ENCODE measurements at regions not wholly inside any gene's neighbourhood (a gene's known extent, or its start where the extent isn't known, plus 50 kb on each side); places are given as distances from the start of the nearest gene placed in this dataset.
A peak's percentile ranks its signal among the peaks of the same experiment; 100 is the strongest.

DNA sequence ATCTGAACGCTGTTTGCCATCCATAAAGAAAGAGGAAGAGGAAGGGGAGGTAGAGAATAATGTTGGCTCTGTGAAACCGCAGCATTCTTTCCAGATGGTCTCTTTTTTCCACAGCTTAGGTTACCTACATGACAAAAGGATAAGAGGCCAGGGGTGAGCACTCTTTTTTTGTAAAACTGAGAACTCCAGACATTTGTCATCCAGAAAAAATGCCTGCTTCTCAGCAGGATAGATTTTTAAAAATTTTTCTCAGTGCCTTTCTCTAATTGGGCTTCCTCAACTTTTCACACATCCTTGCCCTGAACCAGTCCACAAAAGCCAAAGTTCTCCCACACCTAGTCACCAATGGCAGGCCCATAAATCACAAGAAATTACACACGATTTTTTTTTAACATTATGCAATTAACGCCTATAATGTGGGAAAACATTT lies 158.1 kb upstream of the TENM3 start:
- Histone ChIP-seq H2AFZ (ENCODE audit: low read depth) (no peak overlapping the region), H3K4me1 (ENCODE audit: low read depth, poor library complexity, severe bottlenecking) (peaks cover 13% of the 10 kb centered on the region), H3K79me2 (ENCODE audit: insufficient read depth, low read depth) (no peaks in the 10 kb centered on the region), H3K4me3 (IDR thresholded peaks at IDR 0.05; ENCODE audit: insufficient read depth, low read depth, low read length) (no peak overlapping the region), H3K36me3 (ENCODE audit: insufficient read depth) (no peaks in the 10 kb centered on the region), H3K27ac (no peak overlapping the region), H3K27me3 (ENCODE audit: insufficient read depth, low read depth) (no peaks in the 10 kb centered on the region), H3K4me2 (no peak overlapping the region), H4K20me1 (ENCODE audit: insufficient read depth) (no peaks in the 10 kb centered on the region), H3K9ac (no peak overlapping the region)
- TF ChIP-seq, protein P1, sequence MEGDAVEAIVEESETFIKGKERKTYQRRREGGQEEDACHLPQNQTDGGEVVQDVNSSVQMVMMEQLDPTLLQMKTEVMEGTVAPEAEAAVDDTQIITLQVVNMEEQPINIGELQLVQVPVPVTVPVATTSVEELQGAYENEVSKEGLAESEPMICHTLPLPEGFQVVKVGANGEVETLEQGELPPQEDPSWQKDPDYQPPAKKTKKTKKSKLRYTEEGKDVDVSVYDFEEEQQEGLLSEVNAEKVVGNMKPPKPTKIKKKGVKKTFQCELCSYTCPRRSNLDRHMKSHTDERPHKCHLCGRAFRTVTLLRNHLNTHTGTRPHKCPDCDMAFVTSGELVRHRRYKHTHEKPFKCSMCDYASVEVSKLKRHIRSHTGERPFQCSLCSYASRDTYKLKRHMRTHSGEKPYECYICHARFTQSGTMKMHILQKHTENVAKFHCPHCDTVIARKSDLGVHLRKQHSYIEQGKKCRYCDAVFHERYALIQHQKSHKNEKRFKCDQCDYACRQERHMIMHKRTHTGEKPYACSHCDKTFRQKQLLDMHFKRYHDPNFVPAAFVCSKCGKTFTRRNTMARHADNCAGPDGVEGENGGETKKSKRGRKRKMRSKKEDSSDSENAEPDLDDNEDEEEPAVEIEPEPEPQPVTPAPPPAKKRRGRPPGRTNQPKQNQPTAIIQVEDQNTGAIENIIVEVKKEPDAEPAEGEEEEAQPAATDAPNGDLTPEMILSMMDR (conservative IDR thresholded peaks at IDR 0.05; ENCODE audit: low read depth, low read length): no peak

- peaks cover 13% of the 10 kb centered on the region for H3K4me1 ChIP-seq (ENCODE audit: low read depth, poor library complexity, severe bottlenecking)
- peak overlapping the region; percentile 7; the same call in 1 of the 2 replicates for H3K4me2 ChIP-seq
- H3K79me2 ChIP-seq (ENCODE audit: insufficient read depth, low read depth): no peaks in the 10 kb centered on the region
- no peaks in the 10 kb centered on the region for H4K20me1 ChIP-seq (ENCODE audit: insufficient read depth)
- H2AFZ ChIP-seq (ENCODE audit: low read depth): peak overlapping the region; percentile 21; the same call in 1 of the 2 replicates
- H3K9ac ChIP-seq: no peak overlapping the region
- H3K27me3 ChIP-seq (ENCODE audit: insufficient read depth, low read depth): no peaks in the 10 kb centered on the region
- H3K27ac ChIP-seq: no peak overlapping the region
- no peak overlapping the region for H3K4me3 ChIP-seq (IDR thresholded peaks at IDR 0.05; ENCODE audit: insufficient read depth, low read depth, low read length)
- no peaks in the 10 kb centered on the region for H3K36me3 ChIP-seq (ENCODE audit: insufficient read depth)
- TF ChIP-seq, protein P1 (conservative IDR thresholded peaks at IDR 0.05; ENCODE audit: low read depth, low read length): peak; percentile 79
Observed at GRCh38 chr4:182089326-182089725, 153.9 kb upstream of the TENM3 start.

- H4K20me1 ChIP-seq (ENCODE audit: insufficient read depth): no peaks in the 10 kb centered on the region
- no peak overlapping the region for H3K4me3 ChIP-seq (IDR thresholded peaks at IDR 0.05; ENCODE audit: insufficient read depth, low read depth, low read length)
- H3K79me2 ChIP-seq (ENCODE audit: insufficient read depth, low read depth): no peaks in the 10 kb centered on the region
- no peak overlapping the region for H2AFZ ChIP-seq (ENCODE audit: low read depth)
- no peaks in the 10 kb centered on the region for H3K27me3 ChIP-seq (ENCODE audit: insufficient read depth, low read depth)
- no peaks in the 10 kb centered on the region for H3K36me3 ChIP-seq (ENCODE audit: insufficient read depth)
- TF ChIP-seq, protein P1 (conservative IDR thresholded peaks at IDR 0.05; ENCODE audit: low read depth, low read length): no peak
- H3K27ac ChIP-seq: no peak overlapping the region
- H3K4me2 ChIP-seq: no peak overlapping the region
- no peak overlapping the region for H3K9ac ChIP-seq
- peaks cover 13% of the 10 kb centered on the region for H3K4me1 ChIP-seq (ENCODE audit: low read depth, poor library complexity, severe bottlenecking)
Observed at GRCh38 chr4:182090186-182090585, 153.0 kb upstream of the TENM3 start.

DNA sequence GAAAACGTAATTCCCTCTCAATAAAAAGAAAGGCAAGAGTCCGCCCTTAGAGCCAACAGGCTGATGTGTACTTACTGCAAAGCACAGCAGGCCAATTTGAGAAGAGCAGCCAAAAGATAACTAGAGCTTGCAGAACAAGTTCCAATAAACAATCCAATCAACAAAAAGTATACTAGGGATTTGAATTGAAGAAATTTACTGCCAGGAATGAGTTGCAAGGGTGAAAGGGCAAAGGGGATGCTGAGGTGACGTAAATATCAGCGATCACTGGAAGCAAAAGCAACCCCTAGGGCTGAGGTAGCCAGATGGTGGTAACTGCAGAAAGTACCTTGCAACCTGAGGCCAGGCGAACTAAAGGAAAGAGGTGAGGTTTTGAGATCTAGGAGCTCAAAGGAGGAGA lies 152.1 kb upstream of the TENM3 start:
- H3K79me2 ChIP-seq (ENCODE audit: insufficient read depth, low read depth): no peaks in the 10 kb centered on the region
- TF ChIP-seq, protein P1 (conservative IDR thresholded peaks at IDR 0.05; ENCODE audit: low read depth, low read length): no peak
- H3K27ac ChIP-seq: no peak overlapping the region
- no peaks in the 10 kb centered on the region for H4K20me1 ChIP-seq (ENCODE audit: insufficient read depth)
- peaks cover 13% of the 10 kb centered on the region for H3K4me1 ChIP-seq (ENCODE audit: low read depth, poor library complexity, severe bottlenecking)
- H3K4me3 ChIP-seq (IDR thresholded peaks at IDR 0.05; ENCODE audit: insufficient read depth, low read depth, low read length): no peak overlapping the region
- no peaks in the 10 kb centered on the region for H3K36me3 ChIP-seq (ENCODE audit: insufficient read depth)
- H2AFZ ChIP-seq (ENCODE audit: low read depth): no peak overlapping the region
- no peaks in the 10 kb centered on the region for H3K27me3 ChIP-seq (ENCODE audit: insufficient read depth, low read depth)
- no peak overlapping the region for H3K9ac ChIP-seq
- H3K4me2 ChIP-seq: no peak overlapping the region

Data from KMS-11 (cell line).